ENCODE measurements at regions not wholly inside any gene's neighbourhood (a gene's known extent, or its start where the extent isn't known, plus 50 kb on each side); places are given as distances from the start of the nearest gene placed in this dataset.

DNA sequence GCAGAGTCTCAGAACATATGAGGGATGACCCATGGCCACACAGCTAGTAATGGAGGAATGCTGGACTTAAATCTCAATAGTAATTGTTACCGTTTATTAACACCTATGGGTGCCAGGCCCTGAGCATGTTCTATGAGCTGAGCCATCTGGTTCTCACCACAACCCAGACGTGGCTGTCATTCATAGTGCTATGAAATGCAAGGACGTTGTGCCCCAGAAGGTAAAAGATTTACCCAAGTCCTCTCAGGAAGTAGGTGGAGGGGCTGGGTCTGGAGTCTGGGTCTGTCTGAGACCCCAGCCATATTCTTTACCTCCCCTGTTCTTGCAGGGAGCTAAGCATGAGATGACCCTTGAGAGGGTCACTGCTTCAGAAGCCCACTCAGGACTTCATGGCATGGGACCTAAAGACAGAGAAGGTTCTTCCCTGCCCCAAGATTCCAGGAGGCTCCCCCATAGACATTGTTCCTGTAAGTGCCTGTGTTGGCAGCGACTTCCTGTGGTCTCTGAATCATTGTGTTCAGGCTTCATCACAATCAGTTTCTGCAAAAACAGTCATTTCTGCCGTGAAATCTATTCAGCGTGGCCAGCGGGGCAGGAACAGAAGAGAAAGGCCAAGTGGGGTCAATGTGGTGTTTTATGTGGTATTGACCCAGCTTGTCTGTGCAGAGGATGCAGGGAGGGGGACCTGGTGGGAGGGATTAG, 475.4 kb downstream of the PTPRU start:
- Mint-ChIP-seq H3K27me3 (ENCODE audit: low read depth, unreplicated experiment) (peaks cover 11% of the 10 kb centered on the region), H3K27ac (ENCODE audit: unreplicated experiment) (peak overlapping the region; percentile 23), H3K4me3 (ENCODE audit: unreplicated experiment) (no peak overlapping the region)

DNA sequence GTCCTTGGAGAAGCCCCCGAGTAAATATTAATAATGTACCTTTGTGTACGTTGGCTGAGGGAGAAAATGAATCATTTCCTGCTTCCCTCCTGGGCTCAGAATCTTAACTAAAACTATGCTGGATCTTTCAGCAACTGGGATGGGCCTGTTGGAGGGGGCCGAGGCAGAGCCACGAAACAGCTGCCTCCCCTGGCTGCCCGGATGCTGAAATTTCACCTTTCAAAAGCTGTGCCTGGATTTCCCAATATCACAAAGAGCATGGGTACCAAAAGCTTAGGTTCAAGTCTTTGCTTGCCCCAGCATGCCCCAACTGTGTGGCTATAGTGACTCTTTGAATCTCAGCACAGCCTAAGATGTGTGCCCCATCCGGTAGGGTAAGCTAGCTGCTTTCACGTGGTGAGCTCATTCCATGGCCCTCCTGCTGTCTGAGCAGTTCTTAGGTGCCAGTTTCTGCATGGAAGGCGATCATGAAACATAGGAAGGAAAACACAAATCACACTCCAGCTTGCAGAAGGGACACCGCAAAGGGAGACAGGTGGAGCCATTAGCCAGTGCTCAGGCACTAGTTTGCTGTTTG, 473.5 kb downstream of the PTPRU start:
- H3K9me3 Mint-ChIP-seq (ENCODE audit: unreplicated experiment) = peaks cover 5% of the 10 kb centered on the region
- peak; percentile 82 for DNase-seq (ENCODE audit: low read depth)
- no peaks in the 10 kb centered on the region for H3K36me3 Mint-ChIP-seq (ENCODE audit: low read depth, unreplicated experiment)
- peak overlapping the region; percentile 72 for H3K4me2 ChIP-seq (ENCODE audit: low read length)
- H3K79me2 ChIP-seq (ENCODE audit: insufficient read depth, low read length) = no peaks in the 10 kb centered on the region
- H3K9me3 ChIP-seq (ENCODE audit: insufficient read depth, low read depth, low read length) = no peaks in the 10 kb centered on the region
- no peak for TF ChIP-seq EZH2 (IDR thresholded peaks at IDR 0.05; ENCODE audit: insufficient read depth, low read length)
- TF ChIP-seq, protein P1, sequence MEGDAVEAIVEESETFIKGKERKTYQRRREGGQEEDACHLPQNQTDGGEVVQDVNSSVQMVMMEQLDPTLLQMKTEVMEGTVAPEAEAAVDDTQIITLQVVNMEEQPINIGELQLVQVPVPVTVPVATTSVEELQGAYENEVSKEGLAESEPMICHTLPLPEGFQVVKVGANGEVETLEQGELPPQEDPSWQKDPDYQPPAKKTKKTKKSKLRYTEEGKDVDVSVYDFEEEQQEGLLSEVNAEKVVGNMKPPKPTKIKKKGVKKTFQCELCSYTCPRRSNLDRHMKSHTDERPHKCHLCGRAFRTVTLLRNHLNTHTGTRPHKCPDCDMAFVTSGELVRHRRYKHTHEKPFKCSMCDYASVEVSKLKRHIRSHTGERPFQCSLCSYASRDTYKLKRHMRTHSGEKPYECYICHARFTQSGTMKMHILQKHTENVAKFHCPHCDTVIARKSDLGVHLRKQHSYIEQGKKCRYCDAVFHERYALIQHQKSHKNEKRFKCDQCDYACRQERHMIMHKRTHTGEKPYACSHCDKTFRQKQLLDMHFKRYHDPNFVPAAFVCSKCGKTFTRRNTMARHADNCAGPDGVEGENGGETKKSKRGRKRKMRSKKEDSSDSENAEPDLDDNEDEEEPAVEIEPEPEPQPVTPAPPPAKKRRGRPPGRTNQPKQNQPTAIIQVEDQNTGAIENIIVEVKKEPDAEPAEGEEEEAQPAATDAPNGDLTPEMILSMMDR (IDR thresholded peaks at IDR 0.05; ENCODE audit: insufficient read depth, low read depth, low read length) = no peak
- peak overlapping the region; percentile 71 for H3K9ac ChIP-seq (ENCODE audit: low read length)
- no peak overlapping the region for H3K4me3 ChIP-seq (ENCODE audit: insufficient read depth, low read depth, low read length)
- no peak overlapping the region for H3K4me3 Mint-ChIP-seq (ENCODE audit: unreplicated experiment)
- peak overlapping the region; percentile 75 for H2AFZ ChIP-seq (ENCODE audit: low read depth, low read length)
- peak overlapping the region; percentile 90 for H3K27ac Mint-ChIP-seq (ENCODE audit: unreplicated experiment)
- H3K4me1 Mint-ChIP-seq (ENCODE audit: low read depth, unreplicated experiment) = peaks cover 33% of the 10 kb centered on the region
- H3K36me3 ChIP-seq (ENCODE audit: insufficient read depth, low read length) = no peaks in the 10 kb centered on the region
- H3K27ac ChIP-seq (ENCODE audit: low read depth, low read length) = peak overlapping the region; percentile 95
- H4K20me1 ChIP-seq (ENCODE audit: insufficient read depth, low read length) = no peaks in the 10 kb centered on the region
- peaks cover 47% of the 10 kb centered on the region for H3K4me1 ChIP-seq (ENCODE audit: insufficient read depth, low read length)
- FAIRE-seq = peak; percentile 80
- H3K27me3 Mint-ChIP-seq (ENCODE audit: low read depth, unreplicated experiment) = peaks cover 10% of the 10 kb centered on the region
- no peaks in the 10 kb centered on the region for H3K27me3 ChIP-seq (ENCODE audit: insufficient read depth, low read length)

More for the DNA sequence above, 475.4 kb downstream of the PTPRU start:
- H3K4me1 Mint-ChIP-seq (ENCODE audit: low read depth, unreplicated experiment) = peaks cover 33% of the 10 kb centered on the region
- FAIRE-seq (peak; percentile 26), DNase-seq (ENCODE audit: low read depth) (peak; percentile 94)
- Histone ChIP-seq H3K27ac (ENCODE audit: low read depth, low read length) (peak overlapping the region; percentile 52), H3K4me2 (ENCODE audit: low read length) (peak overlapping the region; percentile 69), H3K4me1 (ENCODE audit: insufficient read depth, low read length) (peaks cover 46% of the 10 kb centered on the region), H4K20me1 (ENCODE audit: insufficient read depth, low read length) (no peaks in the 10 kb centered on the region), H2AFZ (ENCODE audit: low read depth, low read length) (no peak overlapping the region), H3K9ac (ENCODE audit: low read length) (peak overlapping the region; percentile 48), H3K27me3 (ENCODE audit: insufficient read depth, low read length) (no peaks in the 10 kb centered on the region), H3K36me3 (ENCODE audit: insufficient read depth, low read length) (no peaks in the 10 kb centered on the region), H3K79me2 (ENCODE audit: insufficient read depth, low read length) (no peaks in the 10 kb centered on the region), H3K9me3 (ENCODE audit: insufficient read depth, low read depth, low read length) (no peaks in the 10 kb centered on the region), H3K4me3 (ENCODE audit: insufficient read depth, low read depth, low read length) (no peak overlapping the region)
- no peaks in the 10 kb centered on the region for H3K36me3 Mint-ChIP-seq (ENCODE audit: low read depth, unreplicated experiment)
- no peak for TF ChIP-seq EZH2 (IDR thresholded peaks at IDR 0.05; ENCODE audit: insufficient read depth, low read length)
- TF ChIP-seq, protein P1 (IDR thresholded peaks at IDR 0.05; ENCODE audit: insufficient read depth, low read depth, low read length) = no peak
- peaks cover 13% of the 10 kb centered on the region for H3K9me3 Mint-ChIP-seq (ENCODE audit: unreplicated experiment)
